ENCODE measurements at regions not wholly inside any gene's neighbourhood (a gene's known extent, or its start where the extent isn't known, plus 50 kb on each side); places are given as distances from the start of the nearest gene placed in this dataset.
"Not testable (repeated sequence)": the region's sequence is repeated elsewhere in the genome, so short reads cannot be mapped to it uniquely, and the experiment has no call there.

DNA sequence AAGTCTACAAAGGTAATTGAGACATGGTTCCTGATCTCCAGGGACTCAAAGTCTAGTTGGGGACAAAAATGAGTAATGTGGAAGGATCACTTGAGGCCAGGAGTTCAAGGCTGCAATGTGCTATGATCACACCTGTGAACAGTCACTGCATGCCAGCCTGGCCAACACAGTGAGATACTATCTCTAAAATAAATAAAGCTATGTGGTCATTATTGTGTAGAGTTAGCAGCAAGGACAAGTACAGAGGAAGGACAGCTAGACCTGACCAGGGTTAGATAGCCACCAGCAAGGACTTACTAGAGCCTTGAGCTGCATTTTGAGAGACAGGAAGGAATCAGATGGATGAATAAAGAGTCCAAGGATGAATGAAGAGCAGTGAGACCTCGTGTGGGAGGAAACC lies 166.5 kb downstream of the MINAR1 start:
- Mint-ChIP-seq H3K4me1 (ENCODE audit: low read depth) (no peaks in the 10 kb centered on the region), H3K4me3 (no peak overlapping the region), H3K9me3 (no peaks in the 10 kb centered on the region), H3K27me3 (ENCODE audit: insufficient read depth) (peaks cover 14% of the 10 kb centered on the region), H3K27ac (no peak overlapping the region), H3K36me3 (ENCODE audit: low read depth) (no peaks in the 10 kb centered on the region)
- intact Hi-C loops (cut with micrococcal nuclease): no loop called here
- DNase-seq (ENCODE audit: low spot score): no peak

GRCh38 chr15:79601405-79602086 lies 169.4 kb downstream of the MINAR1 start:
- Mint-ChIP-seq H3K9me3 (no peaks in the 10 kb centered on the region), H3K4me3 (no peak overlapping the region), H3K4me1 (ENCODE audit: low read depth) (no peaks in the 10 kb centered on the region), H3K27ac (no peak overlapping the region), H3K36me3 (ENCODE audit: low read depth) (no peaks in the 10 kb centered on the region), H3K27me3 (ENCODE audit: insufficient read depth) (peaks cover 20% of the 10 kb centered on the region)
- intact Hi-C loops (cut with micrococcal nuclease): loop anchor here (10.0 kb wide), 1 partner anchor 253 kb away; no protein-coding TSS in a partner anchor
- no peak for DNase-seq (ENCODE audit: low spot score)

DNA sequence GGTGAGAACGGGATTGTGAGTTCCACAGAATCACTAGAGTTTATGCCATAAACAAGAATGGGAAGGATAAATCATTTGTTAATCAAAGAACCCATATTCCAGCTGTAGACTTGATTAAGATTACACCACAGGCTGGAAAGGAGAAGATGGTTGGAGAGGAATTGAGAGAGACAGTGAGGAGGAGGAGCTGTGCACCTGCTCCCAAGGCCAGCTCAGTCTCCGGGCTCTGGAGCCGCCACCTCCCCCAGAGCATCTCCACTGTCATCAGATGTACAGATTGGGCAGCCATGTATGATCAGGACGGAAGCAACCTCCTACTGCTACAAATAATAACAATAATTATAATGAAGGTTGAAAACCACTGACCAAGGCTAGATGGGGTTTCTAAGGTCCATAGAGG lies 170.0 kb downstream of the MINAR1 start:
- Mint-ChIP-seq H3K36me3 (ENCODE audit: low read depth) (no peaks in the 10 kb centered on the region), H3K4me1 (ENCODE audit: low read depth) (no peaks in the 10 kb centered on the region), H3K27ac (no peak overlapping the region), H3K27me3 (ENCODE audit: insufficient read depth) (peaks cover 17% of the 10 kb centered on the region), H3K9me3 (no peaks in the 10 kb centered on the region), H3K4me3 (no peak overlapping the region)
- intact Hi-C loops (cut with micrococcal nuclease): loop anchor here (10.0 kb wide), 1 partner anchor 253 kb away; no protein-coding TSS in a partner anchor
- DNase-seq (ENCODE audit: low spot score): no peak

GRCh38 chr15:79602731-79603130 lies 170.6 kb downstream of the MINAR1 start:
- Mint-ChIP-seq H3K9me3 (no peaks in the 10 kb centered on the region), H3K36me3 (ENCODE audit: low read depth) (no peaks in the 10 kb centered on the region), H3K4me3 (no peak overlapping the region), H3K4me1 (ENCODE audit: low read depth) (no peaks in the 10 kb centered on the region), H3K27ac (no peak overlapping the region), H3K27me3 (ENCODE audit: insufficient read depth) (peaks cover 16% of the 10 kb centered on the region)
- no peak for DNase-seq (ENCODE audit: low spot score)
- intact Hi-C loops (cut with micrococcal nuclease): loop anchor here (10.0 kb wide), 1 partner anchor 252 kb away; no protein-coding TSS in a partner anchor

GRCh38 chr15:79606831-79607355 lies 174.8 kb downstream of the MINAR1 start:
- Mint-ChIP-seq H3K27ac (no peak overlapping the region), H3K36me3 (ENCODE audit: low read depth) (no peaks in the 10 kb centered on the region), H3K27me3 (ENCODE audit: insufficient read depth) (peaks cover 13% of the 10 kb centered on the region), H3K9me3 (no peaks in the 10 kb centered on the region), H3K4me3 (no peak overlapping the region), H3K4me1 (ENCODE audit: low read depth) (no peaks in the 10 kb centered on the region)
- intact Hi-C loops (cut with micrococcal nuclease): loop anchor here (10.0 kb wide), 1 partner anchor 248 kb away; no protein-coding TSS in a partner anchor
- no peak for DNase-seq (ENCODE audit: low spot score)

DNA sequence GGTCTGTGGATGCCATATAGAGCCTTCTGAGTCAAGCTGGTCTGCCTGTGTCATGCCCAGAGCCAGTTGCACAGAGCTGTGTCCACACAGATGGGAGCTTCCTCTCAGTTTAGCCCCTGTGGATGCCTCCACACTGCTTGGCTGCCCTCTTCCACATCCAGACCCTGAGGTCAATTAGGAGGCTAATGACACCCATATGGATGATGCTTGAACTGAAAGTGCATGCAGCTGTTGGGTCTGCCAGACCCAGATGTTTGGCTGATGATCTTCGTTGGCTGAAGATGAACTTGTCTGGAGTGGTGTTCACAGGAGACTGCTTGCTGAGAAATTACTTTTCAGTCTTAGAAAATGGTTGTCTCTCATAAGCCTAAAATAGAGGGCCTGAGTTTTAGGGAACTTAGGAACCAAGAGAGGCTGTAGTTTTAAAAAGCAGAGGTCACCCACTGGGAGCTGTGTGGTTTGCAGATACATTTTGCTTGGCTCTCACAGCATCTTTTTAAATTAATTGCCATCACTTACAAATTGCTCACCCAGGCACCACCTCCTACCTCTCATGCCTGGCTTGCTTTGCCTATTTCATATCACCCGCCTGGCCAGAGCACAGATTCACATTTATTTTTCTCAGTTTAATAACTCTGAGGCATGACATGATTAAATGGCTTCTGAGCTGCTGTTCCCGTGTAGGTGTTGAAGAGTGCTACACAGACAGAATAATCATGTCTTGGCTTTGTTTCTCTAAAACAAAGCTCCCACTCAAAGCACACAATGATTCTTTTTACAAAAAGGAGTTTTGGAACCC lies 176.1 kb downstream of the MINAR1 start:
- Mint-ChIP-seq H3K4me1 (ENCODE audit: low read depth) (no peaks in the 10 kb centered on the region), H3K9me3 (no peaks in the 10 kb centered on the region), H3K4me3 (no peak overlapping the region), H3K27ac (no peak overlapping the region), H3K27me3 (ENCODE audit: insufficient read depth) (peaks cover 9% of the 10 kb centered on the region), H3K36me3 (ENCODE audit: low read depth) (no peaks in the 10 kb centered on the region)
- DNase-seq (ENCODE audit: low spot score): no peak
- intact Hi-C loops (cut with micrococcal nuclease): loop anchor here (10.0 kb wide), 1 partner anchor 247 kb away; no protein-coding TSS in a partner anchor

DNA sequence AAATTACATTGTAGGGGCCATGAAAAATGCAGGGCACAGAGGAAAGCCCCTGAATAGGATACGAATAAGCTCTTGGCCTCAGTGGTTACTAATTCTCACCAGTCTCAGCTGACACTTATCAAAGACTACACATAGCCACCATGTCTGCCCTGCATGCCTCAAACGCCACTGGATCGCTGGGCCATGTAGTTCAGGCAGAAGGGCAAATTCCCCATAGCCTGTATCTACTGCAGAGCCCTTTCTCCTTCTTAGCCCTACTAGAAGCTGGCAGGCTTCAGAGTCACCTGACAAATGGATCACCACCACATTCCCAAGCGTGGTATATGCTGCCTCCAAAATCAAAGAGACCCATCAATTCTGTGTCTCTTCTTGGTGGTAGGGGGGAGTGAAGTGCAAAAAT lies 177.4 kb downstream of the MINAR1 start:
- H3K4me1 Mint-ChIP-seq (ENCODE audit: low read depth): no peaks in the 10 kb centered on the region
- no peaks in the 10 kb centered on the region for H3K9me3 Mint-ChIP-seq
- no peaks in the 10 kb centered on the region for H3K36me3 Mint-ChIP-seq (ENCODE audit: low read depth)
- DNase-seq (ENCODE audit: low spot score): no peak
- no peak overlapping the region for H3K4me3 Mint-ChIP-seq
- no peak overlapping the region for H3K27ac Mint-ChIP-seq
- H3K27me3 Mint-ChIP-seq (ENCODE audit: insufficient read depth): peaks cover 5% of the 10 kb centered on the region
- intact Hi-C loops (cut with micrococcal nuclease): loop anchor here (10.0 kb wide), 1 partner anchor 245 kb away; no protein-coding TSS in a partner anchor

- H3K9me3 Mint-ChIP-seq: no peaks in the 10 kb centered on the region
- DNase-seq (ENCODE audit: low spot score): no peak
- no peak overlapping the region for H3K4me3 Mint-ChIP-seq
- intact Hi-C loops (cut with micrococcal nuclease): no loop called here
- no peaks in the 10 kb centered on the region for H3K36me3 Mint-ChIP-seq (ENCODE audit: low read depth)
- H3K4me1 Mint-ChIP-seq (ENCODE audit: low read depth): no peaks in the 10 kb centered on the region
- H3K27ac Mint-ChIP-seq: no peak overlapping the region
- peaks cover 5% of the 10 kb centered on the region for H3K27me3 Mint-ChIP-seq (ENCODE audit: insufficient read depth)
Measured at GRCh38 chr15:79610021-79610420, 177.9 kb downstream of the MINAR1 start.

- Mint-ChIP-seq H3K36me3 (ENCODE audit: low read depth) (no peaks in the 10 kb centered on the region), H3K4me3 (no peak overlapping the region), H3K27me3 (ENCODE audit: insufficient read depth) (peaks cover 4% of the 10 kb centered on the region), H3K9me3 (no peaks in the 10 kb centered on the region), H3K4me1 (ENCODE audit: low read depth) (no peaks in the 10 kb centered on the region), H3K27ac (no peak overlapping the region)
- DNase-seq (ENCODE audit: low spot score): no peak
- intact Hi-C loops (cut with micrococcal nuclease): no loop called here
Measured at GRCh38 chr15:79615754-79616153, 183.6 kb downstream of the MINAR1 start.

- DNase-seq (ENCODE audit: low spot score): no peak
- no peaks in the 10 kb centered on the region for H3K4me1 Mint-ChIP-seq (ENCODE audit: low read depth)
- no peaks in the 10 kb centered on the region for H3K9me3 Mint-ChIP-seq
- H3K36me3 Mint-ChIP-seq (ENCODE audit: low read depth): no peaks in the 10 kb centered on the region
- H3K27ac Mint-ChIP-seq: no peak overlapping the region
- H3K27me3 Mint-ChIP-seq (ENCODE audit: insufficient read depth): peaks cover 7% of the 10 kb centered on the region
- H3K4me3 Mint-ChIP-seq: no peak overlapping the region
- intact Hi-C loops (cut with micrococcal nuclease): no loop called here
Measured at GRCh38 chr15:79617071-79617470, 184.9 kb downstream of the MINAR1 start.

DNA sequence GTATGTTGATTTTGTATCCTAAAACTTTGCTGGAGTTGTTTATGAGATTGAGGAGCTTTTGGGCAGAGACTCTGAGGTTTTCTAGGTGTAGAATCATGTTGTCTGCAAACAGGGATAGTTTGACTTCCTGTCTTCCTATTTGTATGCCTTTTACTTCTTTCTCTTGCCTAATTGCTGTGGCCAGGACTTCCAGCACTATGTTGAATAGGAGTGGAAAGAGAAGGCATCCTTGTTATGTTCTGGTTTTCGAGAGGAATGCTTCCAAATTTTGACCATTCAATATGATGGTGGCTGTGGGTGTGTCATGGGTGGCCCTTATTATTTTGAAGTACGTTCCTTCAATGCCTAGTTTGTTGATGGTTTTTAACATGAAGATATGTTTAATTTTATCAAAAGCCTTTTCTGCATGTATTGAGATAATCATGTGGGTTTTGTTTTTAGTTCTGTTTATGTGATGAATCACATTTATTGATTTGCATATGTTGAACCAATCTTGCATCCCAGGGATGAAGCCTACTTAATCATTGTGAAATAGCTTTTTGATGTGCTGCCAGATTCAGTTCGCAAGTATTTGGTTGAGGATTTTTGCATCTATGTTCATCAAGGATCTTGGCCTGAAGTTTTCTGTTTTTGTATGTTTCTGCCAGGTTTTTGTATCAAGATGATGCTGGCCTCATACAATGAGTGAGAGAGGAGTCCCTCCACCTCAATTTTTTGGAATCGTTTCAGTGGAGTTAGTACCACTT lies 188.1 kb downstream of the MINAR1 start:
- intact Hi-C loops (cut with micrococcal nuclease): no loop called here
- Mint-ChIP-seq H3K36me3 (ENCODE audit: low read depth) (no peaks in the 10 kb centered on the region), H3K9me3 (no peaks in the 10 kb centered on the region), H3K4me1 (ENCODE audit: low read depth) (no peaks in the 10 kb centered on the region), H3K27me3 (ENCODE audit: insufficient read depth) (peaks cover 13% of the 10 kb centered on the region), H3K4me3 (no peak overlapping the region), H3K27ac (no peak overlapping the region)
- DNase-seq (ENCODE audit: low spot score): no peak

GRCh38 chr15:79621805-79622204 lies 189.7 kb downstream of the MINAR1 start:
- H3K4me1 Mint-ChIP-seq (ENCODE audit: low read depth); intact Hi-C loops (cut with micrococcal nuclease); H3K9me3 Mint-ChIP-seq; H3K36me3 Mint-ChIP-seq (ENCODE audit: low read depth); H3K27ac Mint-ChIP-seq; H3K4me3 Mint-ChIP-seq; DNase-seq (ENCODE audit: low spot score): not testable (repeated sequence)
- peaks cover 18% of the 10 kb centered on the region for H3K27me3 Mint-ChIP-seq (ENCODE audit: insufficient read depth)

Data from activated T-helper 1 cell treated with anti-CD3 and anti-CD28 coated beads, Interleukin-12 subunit alpha, Interleukin-12 subunit beta, Interleukin-2, Interleukin-4 antibody, amounts not matched to agents 30 ng/mL and 10 ng/mL and 1 ng/mL, durations not matched to agents 14 hours and 24 hours and 36 hours (primary cell).